ENCODE measurements at regions not wholly inside any gene's neighbourhood (a gene's known extent, or its start where the extent isn't known, plus 50 kb on each side); places are given as distances from the start of the nearest gene placed in this dataset.
"Not testable (repeated sequence)": the region's sequence is repeated elsewhere in the genome, so short reads cannot be mapped to it uniquely, and the experiment has no call there.

DNA sequence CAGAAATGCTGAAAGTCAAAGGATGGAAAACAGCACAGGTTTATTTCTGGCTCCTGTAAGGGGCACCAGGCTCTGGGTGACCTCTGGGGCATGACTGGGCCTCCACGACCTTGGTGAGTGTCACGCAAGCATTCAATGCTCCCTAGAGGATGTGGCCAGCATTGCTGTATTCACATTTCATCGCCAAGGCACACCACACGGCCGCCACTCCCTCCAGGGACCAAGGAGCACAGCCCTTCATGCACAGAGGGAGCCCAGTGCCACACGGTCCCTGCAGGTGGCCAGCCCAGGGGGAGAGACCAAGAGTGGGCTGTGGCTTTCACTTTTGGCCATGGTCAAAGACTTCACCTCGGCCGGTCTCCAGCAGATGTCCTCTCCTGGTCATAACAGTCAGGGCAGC lies 137.4 kb upstream of the TNRC6C start:
- no peak for DNase-seq (ENCODE audit: low read depth in 2 of 2)

DNA sequence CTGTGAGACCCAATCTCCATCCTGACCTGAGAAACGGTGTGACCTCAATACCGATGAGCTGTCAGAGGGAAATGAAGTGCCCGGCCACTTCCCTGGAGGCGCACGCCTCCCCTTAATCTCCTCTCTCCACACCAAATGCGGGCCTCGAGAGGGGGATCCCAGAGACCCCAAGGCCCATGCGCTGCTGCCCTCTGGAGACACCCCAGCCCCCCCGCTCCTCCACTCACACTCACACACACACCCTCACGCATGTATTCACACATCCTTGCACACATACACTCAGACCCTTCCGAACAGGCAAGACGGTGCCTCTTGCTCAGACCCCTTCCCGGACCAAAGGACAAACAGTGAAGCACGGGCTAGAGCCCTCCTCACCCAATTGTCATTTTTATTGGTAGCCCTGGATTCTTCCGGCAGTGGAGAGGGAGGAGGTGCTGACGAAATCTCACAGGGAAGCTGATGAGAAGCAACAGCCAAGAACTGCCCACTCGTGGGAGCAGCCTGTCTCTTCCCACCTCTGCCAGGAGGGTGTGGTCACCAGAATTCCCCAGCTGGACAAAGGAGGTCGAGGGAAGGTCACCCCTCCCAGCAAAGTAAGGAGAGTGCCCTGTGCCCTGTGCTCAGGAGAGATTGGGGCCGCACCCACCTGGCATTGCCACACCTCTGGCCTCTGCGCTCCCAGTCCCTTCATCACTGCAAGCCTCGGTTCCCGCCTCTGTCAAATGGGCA lies 136.0 kb upstream of the TNRC6C start:
- no peak for DNase-seq (ENCODE audit: low read depth in 2 of 2)

DNA sequence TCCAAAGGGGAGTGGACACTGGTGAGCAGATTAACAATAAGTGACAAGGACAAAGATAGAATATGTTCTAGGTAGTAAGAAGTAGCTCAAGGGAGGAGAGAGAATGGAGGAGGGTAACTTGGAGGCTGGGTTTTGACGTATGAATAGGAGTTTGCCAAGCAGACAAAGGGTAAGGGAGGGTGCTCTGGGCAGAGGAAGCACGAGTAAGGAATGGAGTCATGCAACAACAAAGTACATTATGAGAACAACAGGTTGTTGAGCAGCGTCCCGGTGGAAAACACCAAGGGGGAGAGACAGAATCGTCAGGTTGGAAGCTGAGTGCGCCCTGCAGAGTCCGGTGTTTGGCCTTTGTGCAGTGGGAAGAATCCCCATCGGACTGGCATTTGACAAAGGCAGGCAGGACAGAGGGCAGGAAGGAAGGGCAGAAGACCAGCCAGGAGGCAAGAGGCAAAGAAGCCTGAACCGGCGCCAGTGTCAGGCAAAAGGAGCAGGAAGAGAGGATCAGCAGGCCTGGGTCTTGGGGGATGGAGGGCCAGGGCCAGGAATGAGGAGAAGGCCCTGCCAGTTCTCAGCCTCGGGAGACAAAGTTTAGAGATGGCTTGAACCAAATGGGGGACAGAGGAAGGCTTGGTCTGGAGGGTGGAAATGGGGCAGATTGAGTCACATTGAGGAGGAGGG lies 134.3 kb upstream of the TNRC6C start:
- no peak for DNase-seq (ENCODE audit: low read depth in 2 of 2)

DNA sequence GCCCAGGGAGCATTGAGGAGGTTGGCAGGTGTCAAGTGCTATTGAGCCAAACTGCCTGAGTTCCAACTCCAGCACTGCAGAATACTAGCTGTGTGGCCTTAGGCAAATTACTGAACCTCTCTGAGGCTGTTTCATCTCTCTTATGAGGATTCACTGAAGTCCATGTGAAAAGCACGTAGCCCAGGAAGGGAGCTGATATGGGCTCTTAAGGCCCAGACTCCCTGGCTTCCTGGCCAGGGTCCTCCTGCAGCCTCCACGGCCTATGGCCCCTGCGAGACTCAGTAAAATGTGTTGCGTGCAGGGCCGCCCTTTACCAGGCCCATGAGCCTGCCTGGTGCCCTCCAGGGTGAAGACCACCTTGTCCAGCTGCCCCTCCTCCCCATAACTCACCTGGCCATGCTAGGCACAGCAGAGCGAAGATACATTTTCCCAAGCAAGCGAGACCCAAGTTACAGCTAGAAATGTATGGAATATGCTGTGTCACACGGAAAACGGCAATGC lies 133.7 kb upstream of the TNRC6C start:
- no peak for DNase-seq (ENCODE audit: low read depth in 2 of 2)

DNA sequence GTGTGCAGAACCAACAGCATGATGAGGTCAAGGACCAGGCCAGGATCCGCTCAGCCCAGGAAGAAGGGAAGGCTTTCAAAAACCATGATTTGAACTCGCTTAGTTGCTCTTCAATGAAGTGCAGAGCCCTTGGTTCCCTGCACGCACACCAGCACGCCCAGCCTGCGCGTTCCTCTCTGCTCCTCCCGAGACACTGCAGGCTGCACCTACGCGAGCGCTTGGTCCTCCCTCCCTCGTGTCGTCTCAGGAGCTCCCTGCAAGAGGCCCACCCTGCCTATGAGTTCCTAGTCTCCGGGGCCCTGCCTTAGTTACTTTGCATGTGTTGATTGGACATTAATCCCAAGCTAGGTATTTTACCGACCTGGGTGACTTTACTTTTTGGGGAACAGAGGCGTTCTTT lies 132.9 kb upstream of the TNRC6C start:
- no peak for DNase-seq (ENCODE audit: low read depth in 2 of 2)

DNA sequence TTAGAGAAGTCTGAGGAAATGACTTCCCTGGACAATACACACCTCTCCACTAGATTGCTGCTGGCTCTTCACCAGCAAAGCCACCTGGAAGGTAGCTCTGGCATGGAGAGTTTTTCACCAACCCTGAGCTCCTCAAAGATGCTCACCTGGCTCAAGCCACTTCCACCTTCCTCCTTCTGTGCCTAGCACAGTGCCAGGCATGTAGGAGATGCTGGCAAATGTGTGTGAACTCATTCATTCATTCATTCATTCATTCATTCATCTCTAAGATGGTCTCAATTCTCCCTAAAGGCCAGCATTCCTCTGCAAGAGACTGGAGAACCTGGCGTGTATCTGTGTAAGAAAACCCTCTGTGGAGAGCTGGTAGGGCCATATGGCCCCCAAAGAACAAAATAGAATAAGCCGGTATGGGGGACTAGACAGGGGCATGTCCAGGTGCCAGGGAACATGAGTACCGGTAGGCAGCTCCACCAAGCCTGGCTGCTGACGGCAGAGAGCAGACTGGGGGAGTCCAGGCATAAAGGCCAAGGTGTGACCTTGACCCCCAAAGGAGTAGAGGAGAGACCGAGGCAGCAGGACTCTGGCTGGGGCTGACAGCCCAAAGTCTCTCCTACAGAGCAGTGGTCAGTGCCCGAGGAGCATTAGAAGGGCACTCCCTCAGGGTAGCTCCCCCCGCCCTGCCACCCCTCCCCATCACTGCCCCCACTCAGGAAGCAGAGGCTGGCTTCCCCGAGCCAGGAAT lies 132.2 kb upstream of the TNRC6C start:
- no peak for DNase-seq (ENCODE audit: low read depth in 2 of 2)

DNA sequence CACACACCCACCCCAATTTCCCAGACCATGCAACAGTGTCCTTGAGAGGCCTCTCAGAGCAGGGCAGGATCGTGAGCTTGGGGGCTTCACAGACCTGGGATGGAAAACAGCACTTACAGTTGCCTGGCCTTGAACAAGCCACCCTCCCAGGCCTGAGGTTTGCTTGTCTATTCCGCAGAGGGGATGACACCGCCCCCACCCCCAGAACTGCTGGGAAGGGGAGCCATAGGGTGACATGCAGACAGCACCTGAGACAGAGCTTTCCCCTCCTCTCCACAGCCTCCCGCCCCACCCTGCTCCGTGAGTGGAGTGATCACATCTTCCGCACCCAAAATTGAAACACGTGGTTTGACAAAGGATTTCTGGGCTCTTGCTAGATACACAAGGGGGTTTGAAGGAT lies 131.5 kb upstream of the TNRC6C start:
- no peak for DNase-seq (ENCODE audit: low read depth in 2 of 2)

DNA sequence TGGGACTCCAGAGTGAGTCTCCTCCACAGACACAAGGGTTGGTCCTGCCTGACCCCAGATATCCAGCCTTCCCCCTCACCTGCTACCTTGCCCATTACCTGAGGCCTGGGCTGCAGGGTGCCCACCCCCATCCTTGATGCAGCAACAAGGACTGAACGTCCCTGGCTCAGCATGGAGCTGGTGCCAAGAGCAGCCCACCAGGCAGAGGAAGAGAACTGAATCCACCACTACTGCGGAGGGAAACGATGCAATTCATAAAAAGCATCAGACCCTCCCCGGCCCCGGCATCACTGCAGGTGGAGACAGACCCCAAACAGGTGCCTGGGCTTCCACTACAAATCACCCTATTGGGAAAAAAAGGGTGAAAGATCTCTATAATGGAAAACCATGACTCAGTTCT lies 131.0 kb upstream of the TNRC6C start:
- no peak for DNase-seq (ENCODE audit: low read depth in 2 of 2)

DNA sequence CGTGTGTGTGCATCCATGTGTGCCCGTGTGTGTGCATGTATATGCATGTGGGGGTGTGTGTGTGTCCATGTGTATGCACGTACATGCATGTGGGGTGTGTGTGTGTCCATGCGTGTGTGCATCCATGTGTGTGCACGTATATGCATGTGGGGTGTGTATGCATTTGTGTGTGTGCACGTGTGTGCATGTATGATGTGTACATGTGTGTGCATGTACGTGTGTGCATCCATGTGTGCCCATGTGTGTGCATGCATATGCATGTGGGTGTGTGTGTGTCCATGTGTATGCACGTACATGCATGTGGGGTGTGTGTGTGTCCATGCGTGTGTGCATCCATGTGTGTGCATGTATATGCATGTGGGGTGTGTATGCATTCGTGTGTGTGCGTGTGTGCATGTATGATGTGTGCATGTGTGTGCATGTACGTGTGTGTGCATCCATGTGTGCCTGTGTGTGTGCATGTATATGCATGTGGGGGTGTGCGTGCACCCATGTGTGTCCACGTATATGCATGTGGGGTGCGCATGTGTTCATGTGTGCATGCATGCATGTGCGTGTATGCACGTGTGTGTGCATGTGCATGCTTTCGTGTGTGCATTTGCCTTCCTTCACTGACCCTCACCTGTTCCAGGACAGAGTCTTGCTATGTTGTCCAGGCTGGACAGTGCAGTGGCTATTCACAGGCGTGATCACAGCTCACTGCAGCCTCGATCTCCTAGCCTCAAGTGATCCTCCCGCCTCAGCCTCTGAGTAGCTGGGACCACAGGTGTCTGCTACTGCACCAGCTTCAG lies 129.6 kb upstream of the TNRC6C start:
- DNase-seq (ENCODE audit: low read depth in 2 of 2), result no peak

DNA sequence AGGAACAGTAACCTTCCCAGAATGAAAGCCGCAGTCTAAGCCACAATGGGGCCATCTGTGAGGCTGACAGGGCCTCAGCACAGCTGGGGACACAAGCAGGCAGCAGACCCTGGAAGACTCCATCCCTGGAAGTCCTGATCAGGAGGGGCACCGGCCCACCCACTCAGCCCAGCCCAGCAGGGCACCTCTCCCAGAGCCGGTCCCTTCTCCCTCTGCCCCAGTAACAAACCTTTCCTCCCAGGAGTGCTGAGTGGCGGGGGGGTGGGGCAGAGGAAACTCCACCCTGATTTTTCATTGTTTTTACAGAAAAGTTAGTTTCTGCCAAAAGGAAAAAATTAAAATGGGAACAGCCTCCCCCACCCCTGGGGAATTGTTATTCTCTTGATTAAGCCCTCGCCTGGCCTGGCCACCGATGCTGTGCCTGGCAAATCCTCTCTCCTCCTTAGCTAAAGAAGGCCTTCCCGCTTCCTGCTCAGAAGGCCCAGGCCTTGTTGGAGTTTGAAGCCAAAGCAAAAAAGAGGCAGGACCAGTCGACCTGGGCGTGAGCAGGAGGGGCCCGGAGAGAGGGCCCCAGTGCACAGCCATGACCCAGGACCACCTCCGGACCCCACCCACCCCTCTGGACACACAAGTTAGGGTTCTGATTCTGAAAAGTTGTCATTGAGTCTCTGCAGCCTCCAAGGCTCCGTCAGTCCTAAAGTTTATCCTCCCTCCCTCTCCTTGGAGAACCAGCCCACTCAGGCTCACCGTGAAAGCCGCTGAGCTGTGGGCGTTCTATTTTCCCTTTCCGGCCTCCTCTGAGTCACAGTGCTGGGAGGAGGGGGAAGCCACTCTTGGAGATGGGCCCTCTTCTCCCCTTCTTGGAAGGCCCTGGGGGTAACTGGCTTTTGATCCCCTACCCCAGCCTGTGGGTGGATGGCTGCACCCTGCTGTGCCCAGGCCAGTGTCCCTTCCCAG lies 128.4 kb upstream of the TNRC6C start:
- no peak for DNase-seq (ENCODE audit: low read depth in 2 of 2)

DNA sequence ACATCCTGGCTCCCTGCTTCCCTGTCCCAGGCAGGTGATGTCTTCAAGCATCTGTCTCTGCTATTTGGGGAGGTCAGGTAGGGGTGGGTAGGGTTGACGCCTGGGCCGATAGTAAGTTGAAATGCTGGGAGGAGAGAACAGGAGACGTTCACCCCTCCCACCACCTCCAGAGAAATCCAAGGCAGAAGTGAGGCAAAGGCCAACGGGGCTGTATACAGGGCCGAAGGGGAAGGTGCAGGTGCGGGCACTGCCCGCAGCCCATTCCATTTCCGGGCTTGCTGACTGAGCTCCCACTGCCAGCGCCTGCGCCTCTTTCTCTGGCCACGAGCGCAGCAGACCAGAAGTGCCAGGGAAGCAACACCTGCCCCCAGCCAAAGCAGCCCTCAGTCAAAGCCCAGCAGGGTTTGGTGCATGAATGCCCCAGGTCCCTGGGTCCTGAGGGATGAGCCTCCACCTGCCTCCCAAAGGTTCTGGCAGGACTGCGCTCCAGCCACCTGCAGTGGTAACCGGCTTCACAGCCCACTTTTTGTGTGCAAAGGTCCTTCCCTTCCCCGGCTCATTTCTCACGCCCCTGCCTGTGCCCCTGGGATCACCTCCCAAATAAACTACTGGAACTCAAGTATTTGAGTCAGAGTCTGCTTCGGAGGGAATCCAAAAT lies 127.6 kb upstream of the TNRC6C start:
- DNase-seq (ENCODE audit: low read depth in 2 of 2), result no peak

DNA sequence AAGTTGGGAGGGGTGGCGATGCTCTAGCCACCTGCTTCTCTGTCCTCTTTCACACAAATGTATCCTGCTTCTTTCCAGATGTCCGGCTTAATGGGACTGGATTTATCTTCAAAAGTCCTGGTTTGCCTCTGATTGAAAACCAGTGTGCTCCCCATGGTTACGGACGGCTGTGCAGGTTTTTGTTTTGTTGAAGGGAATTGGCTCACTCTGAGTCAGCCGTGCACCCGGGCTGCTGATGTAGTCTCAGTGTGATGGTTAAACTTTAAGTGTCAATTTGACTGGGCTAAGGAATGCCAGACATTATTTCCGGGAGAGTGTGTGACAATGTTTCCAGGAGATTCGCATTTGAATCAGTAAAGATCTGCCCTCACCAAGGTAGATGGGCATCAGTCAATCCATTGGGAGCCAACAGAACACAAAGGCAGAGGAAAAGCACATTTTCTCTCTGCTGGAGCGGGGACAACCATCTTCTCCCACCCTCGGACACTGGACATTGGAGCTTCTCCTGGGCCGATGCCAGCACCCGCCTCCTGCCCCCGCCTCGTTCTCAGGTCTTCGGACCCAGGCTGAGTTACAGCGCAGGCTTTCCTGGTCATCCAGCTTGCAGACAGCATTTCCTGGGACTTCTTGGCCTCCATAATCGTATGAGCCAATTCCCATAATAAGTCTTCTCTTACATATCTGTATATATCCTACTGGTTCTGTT lies 126.9 kb upstream of the TNRC6C start:
- DNase-seq (ENCODE audit: low read depth in 2 of 2), result no peak

DNA sequence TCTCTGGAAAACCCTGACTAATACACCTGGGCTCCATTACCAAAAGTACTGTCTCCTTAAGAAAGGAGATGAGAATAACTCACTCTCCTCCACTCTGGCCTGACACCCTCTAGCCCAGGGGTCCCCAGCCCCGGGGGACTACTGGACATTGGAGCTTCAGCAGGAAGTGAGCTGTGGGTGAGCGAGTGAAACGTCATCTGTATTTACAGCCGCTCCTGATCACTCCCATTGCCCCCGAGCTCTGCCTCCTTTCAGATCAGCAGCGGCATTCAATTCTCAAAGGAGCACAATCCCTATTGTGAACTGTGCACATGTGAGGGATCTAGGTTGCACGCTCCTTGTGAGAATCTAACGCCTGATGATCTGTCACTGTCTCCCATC lies 126.3 kb upstream of the TNRC6C start:
- DNase-seq (ENCODE audit: low read depth in 2 of 2), result no peak

DNA sequence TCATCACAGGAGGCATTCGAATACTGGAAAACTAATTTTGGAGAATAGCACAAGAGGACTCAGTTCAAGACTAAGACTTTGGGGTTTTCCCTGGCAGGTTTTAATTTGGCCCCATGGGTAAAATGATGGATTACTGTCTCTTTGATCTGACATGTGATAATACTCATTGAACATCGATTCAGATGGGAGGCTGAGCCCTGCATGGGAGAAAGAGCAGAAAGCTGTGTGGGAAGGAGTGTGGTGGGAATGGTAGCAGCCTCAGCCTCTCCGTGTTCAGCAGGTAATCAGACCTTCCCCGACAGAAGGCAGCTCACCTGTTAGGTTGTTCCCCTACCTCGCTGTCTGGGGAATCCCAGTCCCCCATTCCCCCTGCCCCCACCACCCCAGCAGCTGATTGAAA lies 124.7 kb upstream of the TNRC6C start:
- no peak for DNase-seq (ENCODE audit: low read depth in 2 of 2)

DNA sequence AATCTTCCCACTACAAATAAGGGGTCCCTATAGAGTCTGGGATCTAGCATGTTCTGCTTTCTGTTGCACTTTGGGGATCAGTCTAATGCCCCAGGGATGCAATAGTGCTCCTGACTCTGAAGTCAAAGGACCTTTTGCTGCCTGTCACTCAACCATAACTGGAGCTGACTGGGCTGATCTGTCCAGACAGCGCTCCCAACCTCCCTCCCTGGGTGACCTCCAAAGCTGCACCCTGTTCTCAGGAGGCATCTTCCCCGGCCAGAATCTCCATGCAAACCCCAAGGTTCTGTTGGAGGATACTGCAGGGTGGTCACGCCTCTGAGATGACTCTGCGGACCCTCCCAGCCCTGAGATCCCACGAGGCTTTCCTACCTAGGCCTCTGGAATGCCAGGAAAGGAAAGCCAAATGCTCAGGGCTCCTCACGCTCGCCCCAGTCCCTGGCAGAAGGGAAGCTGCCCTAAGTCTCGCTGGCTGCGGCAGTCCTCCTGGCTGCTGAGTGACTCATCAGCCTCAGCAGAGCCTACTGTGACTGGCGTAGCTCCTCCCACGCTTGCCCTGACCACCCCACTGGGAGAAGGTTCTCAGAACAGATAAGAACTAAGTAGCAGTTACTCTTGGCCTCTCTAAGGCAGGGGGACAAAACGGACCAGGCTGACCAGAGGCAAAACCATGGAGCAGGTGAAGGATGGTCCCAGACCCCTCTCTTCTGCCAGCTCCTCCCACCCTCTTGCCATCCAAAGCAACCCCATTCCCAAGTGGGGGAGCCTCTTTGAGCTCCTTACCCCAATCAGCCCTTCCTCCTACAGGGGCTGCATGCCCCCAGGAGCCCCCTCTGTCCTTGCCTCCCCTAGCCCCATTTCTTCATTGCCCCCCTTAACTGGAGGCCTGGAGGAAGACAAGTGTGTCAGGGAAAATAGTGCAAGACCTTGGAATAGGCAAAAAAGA lies 124.1 kb upstream of the TNRC6C start:
- DNase-seq (ENCODE audit: low read depth in 2 of 2), result peak; percentile 31 to 48

DNA sequence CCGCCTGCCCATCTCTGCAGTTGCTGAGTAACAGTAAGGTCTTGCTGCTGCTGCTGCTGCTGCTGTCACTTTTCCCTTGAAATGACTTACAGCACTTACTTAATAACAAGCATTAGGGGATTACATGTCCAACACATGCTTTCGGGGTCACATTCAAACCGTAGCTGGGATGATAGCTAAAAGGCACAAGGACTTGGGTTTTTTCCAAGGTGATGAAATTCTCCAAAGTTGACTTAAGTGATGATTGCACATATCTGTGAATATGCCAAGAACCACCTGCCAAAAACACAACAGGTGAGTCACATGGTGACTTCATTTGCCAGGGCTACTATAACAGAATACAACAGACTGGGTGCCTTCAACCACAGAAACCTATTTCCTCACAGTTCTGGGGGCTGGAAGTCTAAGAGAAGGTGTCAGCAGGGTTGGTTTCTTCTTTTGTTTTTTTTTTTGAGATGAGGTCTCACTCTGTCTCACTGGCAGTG lies 121.9 kb upstream of the TNRC6C start:
- no peak for DNase-seq (ENCODE audit: low read depth in 2 of 2)

DNA sequence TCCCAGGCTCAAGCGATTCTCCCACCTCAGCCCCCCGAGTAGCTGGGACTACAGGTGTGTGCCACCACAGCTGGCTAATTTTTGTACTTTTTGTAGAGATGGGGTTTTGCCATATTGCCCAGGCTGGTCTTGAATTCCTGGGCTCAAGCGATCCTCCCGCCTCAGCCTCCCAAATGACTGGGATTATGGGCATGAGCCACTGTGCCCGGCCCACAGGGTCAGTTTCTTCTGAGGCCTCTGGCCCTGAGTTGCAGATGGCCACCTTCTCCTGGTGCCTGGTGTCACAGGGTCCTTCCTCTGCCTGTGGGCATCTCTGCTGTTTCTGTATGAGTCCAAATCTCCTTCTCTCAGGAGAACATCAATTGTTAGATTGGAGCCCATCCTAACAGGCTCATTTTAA lies 121.4 kb upstream of the TNRC6C start:
- not testable (repeated sequence) for DNase-seq (ENCODE audit: low read depth in 2 of 2)

DNA sequence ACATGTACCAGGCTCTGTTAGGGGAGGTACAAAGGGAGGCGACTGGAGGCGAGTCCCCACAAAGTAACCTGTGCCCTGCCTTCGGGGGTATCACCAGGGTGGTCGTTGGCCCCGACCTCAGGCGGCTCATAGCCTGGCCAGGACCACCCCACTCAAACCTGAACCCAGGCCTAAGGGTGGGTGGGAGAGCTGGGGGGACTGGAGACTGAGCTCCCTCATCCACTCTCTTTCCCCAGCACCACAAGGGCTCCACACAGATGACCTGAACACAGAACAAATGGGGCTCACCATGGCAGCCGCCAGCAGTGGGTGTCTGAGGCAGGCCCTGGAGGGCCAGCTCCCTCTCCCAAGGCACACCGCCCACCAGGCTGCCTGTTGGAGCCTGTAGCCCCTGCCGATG lies 120.6 kb upstream of the TNRC6C start:
- no peak for DNase-seq (ENCODE audit: low read depth in 2 of 2)

Data from stimulated activated CD4-positive, alpha-beta T cell treated with anti-CD3 and anti-CD28 coated beads, Interleukin-1b, Interleukin-23, amount 100 ng/mL, for 4 hours (primary cell).